HG03108 (cell line): ENCODE measurements at regions not wholly inside any gene's neighbourhood (a gene's known extent, or its start where the extent isn't known, plus 50 kb on each side); places are given as distances from the start of the nearest gene placed in this dataset.
"Not testable (repeated sequence)": the region's sequence is repeated elsewhere in the genome, so short reads cannot be mapped to it uniquely, and the experiment has no call there.

Source experiments
- ATAC-seq: cut with Tn5 transposase; IDR thresholded peaks from one replicate; pipeline ENCODE4 v1.9.1; 2021; ENCODE audit warnings: moderate library complexity; ENCODE audit not compliant: unreplicated experiment

- ATAC-seq: no peak
Observed at GRCh38 chr4:112031712-112032328, 113.4 kb upstream of the FAM241A start.

- no peak for ATAC-seq
Observed at GRCh38 chr4:112036886-112037285, 108.4 kb upstream of the FAM241A start.

DNA sequence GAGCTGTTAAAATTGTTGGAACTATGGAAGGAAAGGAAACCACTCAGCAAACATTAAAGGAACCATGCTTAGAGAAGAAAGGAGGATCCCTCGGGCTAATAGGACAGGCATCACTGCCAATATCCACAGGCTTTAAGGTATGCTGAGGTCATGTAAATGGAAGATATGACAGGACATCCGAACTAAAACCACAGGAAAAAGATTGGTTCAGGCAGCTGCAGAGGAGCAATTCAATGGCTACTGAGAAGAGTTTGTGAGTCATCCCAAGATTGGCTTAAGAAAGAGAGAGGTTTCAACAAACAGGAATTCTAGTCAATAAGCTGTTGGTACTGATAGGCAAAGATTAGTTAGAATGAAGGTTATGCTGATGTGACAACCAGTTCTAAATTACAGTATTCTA, 106.4 kb upstream of the FAM241A start:
- no peak for ATAC-seq

- ATAC-seq: not testable (repeated sequence)
Observed at GRCh38 chr4:112049119-112049518, 96.1 kb upstream of the FAM241A start.

DNA sequence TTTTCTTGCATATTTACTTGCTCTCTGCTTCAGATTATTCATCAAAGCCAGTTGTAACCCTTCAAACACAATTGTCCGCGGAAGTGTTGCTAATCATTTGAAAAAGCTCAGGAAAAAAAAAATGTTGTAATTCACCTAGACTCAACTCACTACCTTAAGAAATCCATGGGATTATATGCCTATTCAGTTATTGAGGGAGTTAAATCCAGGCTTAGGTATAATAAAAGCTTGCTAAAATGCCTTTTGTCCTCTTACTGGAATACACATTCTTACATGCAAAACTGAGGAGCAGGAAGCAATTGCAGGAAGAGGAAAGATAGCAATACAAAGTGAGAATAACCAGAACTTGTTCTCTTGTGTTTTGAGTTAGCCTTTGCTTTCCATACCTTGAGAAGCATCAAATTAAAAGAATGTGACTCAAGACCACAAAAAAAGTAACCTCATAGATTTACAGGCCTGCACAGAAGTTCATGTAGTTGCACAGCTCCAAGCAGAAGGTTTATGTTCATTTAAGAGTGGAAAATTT, 91.4 kb upstream of the FAM241A start:
- ATAC-seq: no peak

- ATAC-seq: no peak
Observed at GRCh38 chr4:112055100-112055499, 90.2 kb upstream of the FAM241A start.

- no peak for ATAC-seq
Observed at GRCh38 chr4:112057470-112057869, 87.8 kb upstream of the FAM241A start.

DNA sequence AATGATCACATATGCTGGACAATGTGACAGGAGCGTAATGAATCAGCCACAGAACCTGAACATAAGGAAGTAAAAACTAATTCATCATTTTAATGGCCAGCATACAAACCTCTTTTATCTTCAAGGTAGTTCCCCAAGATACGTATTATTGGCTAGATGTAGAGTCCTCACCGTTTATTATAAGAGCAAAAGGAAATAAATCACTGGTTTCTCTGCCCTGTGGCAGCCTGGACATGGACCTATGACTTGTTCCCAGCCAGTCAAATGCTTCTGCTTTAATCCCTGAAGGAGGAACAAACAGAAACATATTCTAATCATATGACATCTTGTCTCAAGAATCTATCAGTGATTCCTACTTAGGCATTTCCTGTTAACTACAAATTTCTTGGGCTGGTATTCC, 86.8 kb upstream of the FAM241A start:
- no peak for ATAC-seq

GRCh38 chr4:112060212-112060611, 85.0 kb upstream of the FAM241A start:
- no peak for ATAC-seq

GRCh38 chr4:112061207-112061817, 83.9 kb upstream of the FAM241A start:
- ATAC-seq: no peak

- ATAC-seq: no peak
Observed at GRCh38 chr4:112063260-112063659, 82.0 kb upstream of the FAM241A start.

DNA sequence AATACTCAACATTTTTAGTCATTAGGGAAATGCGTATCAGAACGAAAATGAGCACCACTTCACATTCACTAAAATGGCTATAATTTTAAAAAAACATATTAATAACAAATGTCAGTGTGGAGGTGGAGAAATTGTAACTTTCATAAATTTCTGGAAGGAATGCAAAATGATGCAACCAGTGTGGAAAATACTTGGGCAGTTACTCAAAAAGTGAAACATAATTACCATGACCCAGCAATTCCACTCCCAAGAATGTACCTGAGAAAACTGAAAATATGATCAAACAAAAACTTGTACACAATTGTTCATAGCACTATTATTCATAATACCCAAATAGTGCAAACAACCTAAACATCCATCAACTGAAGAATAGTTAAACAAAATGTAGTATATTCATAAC, 76.1 kb upstream of the FAM241A start:
- no peak for ATAC-seq

- no peak for ATAC-seq
Observed at GRCh38 chr4:112073181-112073580, 72.1 kb upstream of the FAM241A start.

- ATAC-seq: no peak
Observed at GRCh38 chr4:112075129-112075753, 70.0 kb upstream of the FAM241A start.

- no peak for ATAC-seq
Observed at GRCh38 chr4:112075906-112076305, 69.3 kb upstream of the FAM241A start.

DNA sequence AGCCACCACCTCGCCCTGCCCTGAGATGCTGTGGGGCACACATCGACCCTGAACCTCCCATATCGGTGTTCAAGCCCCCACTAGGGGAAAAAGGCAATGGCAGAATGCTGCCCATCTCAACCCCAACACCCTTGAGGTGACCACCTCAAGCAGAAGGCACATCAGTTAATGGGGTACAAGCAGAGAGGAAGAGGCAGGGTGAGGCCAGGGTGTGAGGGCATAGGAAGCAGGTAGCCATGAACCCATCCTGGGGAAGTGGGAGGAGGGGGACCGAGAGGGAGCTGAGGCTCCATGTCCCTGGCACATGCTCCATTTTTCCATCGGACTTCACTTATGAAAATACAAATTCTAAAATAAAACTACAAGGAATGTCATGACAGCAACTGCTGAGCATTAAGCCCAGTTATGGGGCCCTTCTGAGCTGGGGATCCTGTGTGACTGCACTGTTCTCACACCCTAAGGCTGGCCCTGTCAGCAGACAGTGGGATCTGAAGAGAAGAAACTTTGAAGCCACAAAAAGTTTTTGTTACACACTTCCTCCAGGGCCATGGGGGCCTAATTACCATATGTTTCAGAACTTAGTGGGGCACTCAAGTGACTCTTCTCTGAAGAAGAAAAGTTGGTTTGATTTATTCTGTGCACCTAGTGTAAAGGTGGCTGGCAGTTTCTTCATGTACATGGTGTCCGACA, 68.2 kb upstream of the FAM241A start:
- ATAC-seq: no peak

GRCh38 chr4:112077743-112078142, 67.5 kb upstream of the FAM241A start:
- no peak for ATAC-seq

- no peak for ATAC-seq
Observed at GRCh38 chr4:112082954-112083586, 62.2 kb upstream of the FAM241A start.

GRCh38 chr4:112083587-112084347, 61.5 kb upstream of the FAM241A start:
- no peak for ATAC-seq
